H9 (cell line): ENCODE measurements at regions not wholly inside any gene's neighbourhood (a gene's known extent, or its start where the extent isn't known, plus 50 kb on each side); places are given as distances from the start of the nearest gene placed in this dataset.

Source experiments
- DNase-seq: peaks from one replicate; pipeline ENCODE4 v3.0.0-alpha.2; 2017
- H2AFZ ChIP-seq: one replicate; pipeline ENCODE4 v1.6.1; 2013; ENCODE audit warnings: mild to moderate bottlenecking, low read length, control low read depth, moderate library complexity
- H2AK5ac ChIP-seq: 2 replicates; pipeline ENCODE4 v1.6.1; 2013; ENCODE audit warnings: low read length, control low read depth, mixed read lengths; ENCODE audit not compliant: insufficient read length
- H2BK120ac ChIP-seq: one replicate; pipeline ENCODE4 v1.6.1; 2013; ENCODE audit warnings: low read depth, mild to moderate bottlenecking, low read length, control low read depth, inconsistent platforms; ENCODE audit not compliant: poor library complexity, severe bottlenecking
- H2BK12ac ChIP-seq: 2 replicates; pipeline ENCODE4 v1.6.1; 2013; ENCODE audit warnings: low read length, control low read depth, mixed read lengths, low read depth; ENCODE audit not compliant: insufficient read length
- H2BK15ac ChIP-seq: 2 replicates; pipeline ENCODE4 v1.6.1; 2013; ENCODE audit warnings: low read depth, low read length, control low read depth
- H2BK20ac ChIP-seq: one replicate; pipeline ENCODE4 v1.6.1; 2013; ENCODE audit warnings: low read depth, mild to moderate bottlenecking, low read length, control low read depth, inconsistent platforms; ENCODE audit not compliant: poor library complexity, severe bottlenecking
- H2BK5ac ChIP-seq: 2 replicates; pipeline ENCODE4 v1.6.1; 2013; ENCODE audit warnings: low read length, control low read depth, mixed read lengths; ENCODE audit not compliant: insufficient read length
- H3K14ac ChIP-seq: 2 replicates; pipeline ENCODE4 v1.6.1; 2013; ENCODE audit warnings: low read length, control low read depth; ENCODE audit not compliant: insufficient read depth
- H3K18ac ChIP-seq: 2 replicates; pipeline ENCODE4 v1.6.1; 2013; ENCODE audit warnings: low read depth, mild to moderate bottlenecking, mixed read lengths, low read length, control low read depth; ENCODE audit not compliant: insufficient read length
- H3K23ac ChIP-seq: 2 replicates; pipeline ENCODE4 v1.6.1; 2013; ENCODE audit warnings: low read length, control low read depth, mixed read lengths, low read depth; ENCODE audit not compliant: insufficient read length
- H3K23me2 ChIP-seq: 2 replicates; pipeline ENCODE4 v1.6.1; 2013; ENCODE audit warnings: low read depth, mild to moderate bottlenecking, mixed read lengths, low read length, control low read depth; ENCODE audit not compliant: insufficient read length, poor library complexity, severe bottlenecking
- H3K27ac ChIP-seq: 2 replicates; pipeline ENCODE4 v1.5.1; 2013; ENCODE audit warnings: low read length, control low read depth, mixed read lengths, low read depth; ENCODE audit not compliant: insufficient read length
- H3K27me3 ChIP-seq: 2 replicates; pipeline ENCODE4 v1.6.1; 2013; ENCODE audit warnings: low read length, control low read depth, inconsistent platforms; ENCODE audit not compliant: insufficient read depth
- H3K4ac ChIP-seq: 2 replicates; pipeline ENCODE4 v1.6.1; 2013; ENCODE audit warnings: low read depth, mild to moderate bottlenecking, control low read depth, inconsistent platforms, low read length, moderate library complexity
- H3K4me1 ChIP-seq: 2 replicates; pipeline ENCODE4 v1.6.1; 2013; ENCODE audit warnings: low read length, control low read depth, inconsistent platforms; ENCODE audit not compliant: insufficient read depth
- H3K4me2 ChIP-seq: 2 replicates; pipeline ENCODE4 v1.6.1; 2013; ENCODE audit warnings: low read length, control low read depth, mixed read lengths; ENCODE audit not compliant: insufficient read length, insufficient read depth
- H3K56ac ChIP-seq: 2 replicates; pipeline ENCODE4 v1.6.1; 2013; ENCODE audit warnings: low read depth, mild to moderate bottlenecking, mixed read lengths, low read length, control low read depth; ENCODE audit not compliant: insufficient read length
- H3K79me1 ChIP-seq: 2 replicates; pipeline ENCODE4 v1.6.1; 2013; ENCODE audit warnings: low read depth, mild to moderate bottlenecking, moderate library complexity, low read length, control low read depth, inconsistent platforms; ENCODE audit not compliant: insufficient read depth, poor library complexity, severe bottlenecking
- H3K79me2 ChIP-seq: 2 replicates; pipeline ENCODE4 v1.6.1; 2013; ENCODE audit warnings: low read length, control low read depth, inconsistent platforms; ENCODE audit not compliant: insufficient read depth
- H3K9ac ChIP-seq: 2 replicates; pipeline ENCODE4 v1.6.1; 2013; ENCODE audit warnings: low read length, control low read depth, mixed read lengths; ENCODE audit not compliant: insufficient read length; ENCODE audit errors: extremely low read depth
- H3K9me3 ChIP-seq: one replicate; pipeline ENCODE4 v1.6.1; 2013; ENCODE audit warnings: low read depth, low read length, inconsistent platforms; ENCODE audit not compliant: control insufficient read depth
- H3T11ph ChIP-seq: one replicate; pipeline ENCODE4 v1.6.1; 2013; ENCODE audit warnings: mild to moderate bottlenecking, low read length, control low read depth, inconsistent platforms
- H4K20me1 ChIP-seq: one replicate; pipeline ENCODE4 v1.6.1; 2013; ENCODE audit not compliant: control insufficient read depth, insufficient read length, insufficient read depth
- H4K5ac ChIP-seq: 2 replicates; pipeline ENCODE4 v1.6.1; 2013; ENCODE audit warnings: low read depth, mild to moderate bottlenecking, mixed read lengths, low read length, control low read depth; ENCODE audit not compliant: insufficient read length
- H4K8ac ChIP-seq: replicated peaks from 2 replicates; pipeline ENCODE4 v1.6.1; 2013; ENCODE audit warnings: low read length, control low read depth, mixed read lengths, low read depth; ENCODE audit not compliant: insufficient read length
- H4K91ac ChIP-seq: 2 replicates; pipeline ENCODE4 v1.6.1; 2013; ENCODE audit warnings: low read depth, mild to moderate bottlenecking, moderate library complexity, mixed read lengths, low read length, control low read depth; ENCODE audit not compliant: insufficient read length
- H3K27ac Mint-ChIP-seq, 3 experiments: 2 replicates in 2 of 3; 3 replicates in 1 of 3; pipeline ENCODE4 v1.8.0; 2020 to 2021; ENCODE audit warnings: mixed read lengths in 3 of 3, mild to moderate bottlenecking in 1 of 3, moderate library complexity in 1 of 3
- H3K27me3 Mint-ChIP-seq: 2 replicates; pipeline ENCODE4 v1.8.0; 2021; ENCODE audit warnings: low read depth, mild to moderate bottlenecking, moderate library complexity, mixed read lengths
- H3K36me3 Mint-ChIP-seq, 3 experiments: 2 replicates in 2 of 3; 3 replicates in 1 of 3; pipeline ENCODE4 v1.8.0; 2020 to 2021; ENCODE audit warnings: low read depth in 3 of 3, mixed read lengths in 3 of 3; ENCODE audit not compliant: insufficient read depth in 1 of 3
- H3K4me1 Mint-ChIP-seq, 2 experiments: 2 replicates each; pipeline ENCODE4 v1.8.0; 2020; ENCODE audit warnings: mixed read lengths in 2 of 2
- H3K4me3 Mint-ChIP-seq, 2 experiments: 2 replicates in 1 of 2; 3 replicates in 1 of 2; pipeline ENCODE4 v1.8.0; 2020 to 2021; ENCODE audit warnings: mild to moderate bottlenecking in 2 of 2, mixed read lengths in 2 of 2, moderate library complexity in 1 of 2
- H3K9me3 Mint-ChIP-seq, 2 experiments: 2 replicates in 1 of 2; 3 replicates in 1 of 2; pipeline ENCODE4 v1.8.0; 2020; ENCODE audit warnings: mild to moderate bottlenecking in 2 of 2, mixed read lengths in 2 of 2, moderate library complexity in 1 of 2
- WGBS: extraction: QIAGEN DNeasy Blood & Tissue Kit; methylation state at CpG from one replicate; pipeline ENCODE4 v1.1.7; 2013; ENCODE audit warnings: missing lambda C conversion rate, low lambda C conversion rate, mixed read lengths; ENCODE audit not compliant: insufficient read length; ENCODE audit errors: extremely low coverage; 5-methylcytosine and 5-hydroxymethylcytosine counted together
- TF ChIP-seq, protein P1 (sequence below): fragments of 200-600 bp; sonication (generic); conservative IDR thresholded peaks from 3 replicates; pipeline ENCODE4 v1.8.0; 2021; ENCODE audit warnings: antibody characterized with exemption, mild to moderate bottlenecking

DNA sequence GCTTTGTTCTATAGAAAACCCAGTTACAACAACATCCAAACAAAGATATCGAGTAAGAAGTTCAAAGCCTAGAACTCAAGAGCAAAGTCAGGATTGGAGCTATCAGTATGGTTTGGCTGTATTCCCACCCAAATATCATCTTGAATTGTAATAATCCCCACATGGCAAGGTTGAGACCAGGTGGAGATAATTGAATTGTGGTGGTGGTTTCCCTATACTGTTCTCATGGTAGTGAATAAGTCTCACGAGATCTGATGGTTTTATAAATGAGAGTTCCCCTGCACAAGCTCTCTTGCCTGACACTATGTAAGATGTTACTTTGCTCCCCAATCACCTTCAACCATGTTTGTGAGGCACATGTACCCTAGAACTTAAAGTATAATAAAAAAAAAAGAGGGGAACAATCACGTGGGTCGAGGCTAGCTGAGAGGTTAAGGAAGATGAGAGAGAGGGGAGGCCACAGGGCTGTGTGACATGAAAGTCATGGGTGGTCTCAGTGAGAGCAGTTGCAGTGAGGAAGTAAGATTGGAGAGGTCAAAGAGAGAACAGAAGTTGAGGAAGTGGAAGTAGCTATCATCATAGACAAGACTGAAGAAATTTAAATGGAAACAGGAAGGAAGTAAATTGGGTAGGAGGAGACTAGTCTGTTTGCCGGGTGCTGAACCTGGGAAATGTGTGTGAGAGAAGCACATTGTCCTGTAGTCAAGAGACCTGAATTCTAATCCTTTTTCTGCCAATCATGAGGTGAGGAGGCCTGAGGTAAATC is 80.1 kb upstream of the CD44 start:
- Histone ChIP-seq H3K9ac (no peak overlapping the region), H3K27ac (no peak overlapping the region), H2BK12ac (no peak overlapping the region), H3K56ac (no peak overlapping the region), H2AK5ac (no peak overlapping the region), H2BK15ac (no peak overlapping the region), H3K9me3 (no peaks in the 10 kb centered on the region), H3K79me2 (no peaks in the 10 kb centered on the region), H2AFZ (no peak overlapping the region), H3K23me2 (no peaks in the 10 kb centered on the region), H2BK120ac (no peak overlapping the region), H4K5ac (no peak overlapping the region), H4K8ac (no peak overlapping the region), H3K27me3 (no peaks in the 10 kb centered on the region), H2BK5ac (no peak overlapping the region), H3K14ac (no peak overlapping the region), H2BK20ac (no peak overlapping the region), H3K18ac (no peak overlapping the region), H3K4me1 (no peaks in the 10 kb centered on the region), H4K91ac (no peak overlapping the region), H3K79me1 (no peaks in the 10 kb centered on the region), H4K20me1 (no peaks in the 10 kb centered on the region), H3K4me2 (no peak overlapping the region), H3K4ac (no peak overlapping the region), H3T11ph (no peak overlapping the region), H3K23ac (no peak overlapping the region)
- Mint-ChIP-seq H3K27me3 (no peaks in the 10 kb centered on the region; the same call in 1 of the 2 replicates), H3K36me3 (no peaks in the 10 kb centered on the region), H3K4me3 (no peak overlapping the region), H3K27ac (no peak overlapping the region), H3K4me1 (peaks cover 5 to 10% of the 10 kb centered on the region in 2 experiments; a peak in 2 of 4 replicates), H3K9me3 (no peaks in the 10 kb centered on the region; a peak in 1 of 5 replicates)
- TF ChIP-seq, protein P1, sequence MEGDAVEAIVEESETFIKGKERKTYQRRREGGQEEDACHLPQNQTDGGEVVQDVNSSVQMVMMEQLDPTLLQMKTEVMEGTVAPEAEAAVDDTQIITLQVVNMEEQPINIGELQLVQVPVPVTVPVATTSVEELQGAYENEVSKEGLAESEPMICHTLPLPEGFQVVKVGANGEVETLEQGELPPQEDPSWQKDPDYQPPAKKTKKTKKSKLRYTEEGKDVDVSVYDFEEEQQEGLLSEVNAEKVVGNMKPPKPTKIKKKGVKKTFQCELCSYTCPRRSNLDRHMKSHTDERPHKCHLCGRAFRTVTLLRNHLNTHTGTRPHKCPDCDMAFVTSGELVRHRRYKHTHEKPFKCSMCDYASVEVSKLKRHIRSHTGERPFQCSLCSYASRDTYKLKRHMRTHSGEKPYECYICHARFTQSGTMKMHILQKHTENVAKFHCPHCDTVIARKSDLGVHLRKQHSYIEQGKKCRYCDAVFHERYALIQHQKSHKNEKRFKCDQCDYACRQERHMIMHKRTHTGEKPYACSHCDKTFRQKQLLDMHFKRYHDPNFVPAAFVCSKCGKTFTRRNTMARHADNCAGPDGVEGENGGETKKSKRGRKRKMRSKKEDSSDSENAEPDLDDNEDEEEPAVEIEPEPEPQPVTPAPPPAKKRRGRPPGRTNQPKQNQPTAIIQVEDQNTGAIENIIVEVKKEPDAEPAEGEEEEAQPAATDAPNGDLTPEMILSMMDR: no peak
- no CpG with 5 or more reads among the region's 5 CpGs for WGBS
- no peak for DNase-seq
